ENCODE measurements at regions not wholly inside any gene's neighbourhood (a gene's known extent, or its start where the extent isn't known, plus 50 kb on each side); places are given as distances from the start of the nearest gene placed in this dataset.

- peak overlapping the region; percentile 83 for H3K4me2 ChIP-seq (ENCODE audit: unreplicated experiment)
- no peaks in the 10 kb centered on the region for H3K9me2 ChIP-seq (ENCODE audit: insufficient read depth)
- no peaks in the 10 kb centered on the region for H3K36me3 ChIP-seq (ENCODE audit: low read depth)
- in situ Hi-C loops (cut with MboI) = no loop called here
- H3K9ac ChIP-seq = peak overlapping the region; percentile 37
- H4K20me1 ChIP-seq (ENCODE audit: insufficient read depth) = no peaks in the 10 kb centered on the region
- no peaks in the 10 kb centered on the region for H3K9me3 ChIP-seq (ENCODE audit: low read depth)
- no peak overlapping the region for H2AFZ ChIP-seq
- DNase-seq = peak; percentile 88
- TF ChIP-seq EZH2 (IDR thresholded peaks at IDR 0.05; ENCODE audit: insufficient read depth, poor library complexity, severe bottlenecking) = no peak
- peaks cover 39% of the 10 kb centered on the region for H3F3A ChIP-seq (ENCODE audit: insufficient read depth)
- no peak overlapping the region for H3K4me3 ChIP-seq
- H3K27me3 ChIP-seq (replicated peaks; ENCODE audit: insufficient read depth) = no peaks in the 10 kb centered on the region
- peaks cover 36% of the 10 kb centered on the region for H3K4me1 ChIP-seq (ENCODE audit: insufficient read depth)
- no peaks in the 10 kb centered on the region for H3K79me2 ChIP-seq (ENCODE audit: insufficient read depth)
- peak overlapping the region; percentile 75 for H3K27ac ChIP-seq
Measured at GRCh38 chr9:116074658-116075057, 78.9 kb upstream of the PAPPA start.

DNA sequence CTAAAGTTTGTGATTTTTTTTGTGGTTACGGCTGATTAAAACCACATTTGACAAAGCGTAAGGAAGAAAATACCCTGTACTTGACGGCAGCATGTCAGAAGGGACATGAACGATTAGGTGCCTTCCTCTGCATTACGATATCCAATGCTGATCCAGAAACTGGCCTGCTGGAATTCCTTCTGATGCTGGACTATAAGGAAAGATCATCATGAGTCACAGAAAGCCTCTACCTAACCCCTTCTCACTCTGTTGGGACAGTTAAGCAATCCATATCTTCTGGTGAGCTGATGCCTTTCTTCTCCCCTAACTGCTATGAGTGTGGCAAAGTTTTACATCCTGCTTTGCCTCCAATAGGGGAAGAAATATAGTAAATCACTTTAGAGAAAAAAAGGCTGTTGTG is 78.4 kb upstream of the PAPPA start:
- TF ChIP-seq EZH2 (IDR thresholded peaks at IDR 0.05; ENCODE audit: insufficient read depth, poor library complexity, severe bottlenecking) (no peak), EZH2phosphoT487 (IDR thresholded peaks at IDR 0.05; ENCODE audit: insufficient read depth, low read depth) (no peak)
- no peaks in the 10 kb centered on the region for H4K20me1 ChIP-seq (ENCODE audit: insufficient read depth)
- 2 to 3% methylated on average over 5 of the region's 5 CpGs for WGBS, 2 experiments (ENCODE audit: low coverage in 1 of 2, low lambda C conversion rate in 2 of 2, missing lambda C conversion rate in 2 of 2)
- no peaks in the 10 kb centered on the region for H3K9me2 ChIP-seq (ENCODE audit: insufficient read depth)
- peak; percentile 92 for DNase-seq
- no peaks in the 10 kb centered on the region for H3K27me3 ChIP-seq (replicated peaks; ENCODE audit: insufficient read depth)
- in situ Hi-C loops (cut with MboI) = no loop called here
- H2AFZ ChIP-seq = no peak overlapping the region
- H3K79me2 ChIP-seq (ENCODE audit: insufficient read depth) = no peaks in the 10 kb centered on the region
- H3K27ac ChIP-seq = peak overlapping the region; percentile 75
- H3K36me3 ChIP-seq (ENCODE audit: low read depth) = no peaks in the 10 kb centered on the region
- peaks cover 30% of the 10 kb centered on the region for H3K4me1 ChIP-seq (ENCODE audit: insufficient read depth)
- H3K9me3 ChIP-seq (ENCODE audit: low read depth) = no peaks in the 10 kb centered on the region
- H3F3A ChIP-seq (ENCODE audit: insufficient read depth) = peaks cover 34% of the 10 kb centered on the region
- no peak overlapping the region for H3K4me3 ChIP-seq
- H3K9ac ChIP-seq = peak overlapping the region; percentile 37
- peak overlapping the region; percentile 83 for H3K4me2 ChIP-seq (ENCODE audit: unreplicated experiment)

- Histone ChIP-seq H3K4me1 (ENCODE audit: insufficient read depth) (peaks cover 21% of the 10 kb centered on the region), H3K9me3 (ENCODE audit: low read depth) (no peaks in the 10 kb centered on the region), H3K9me2 (ENCODE audit: insufficient read depth) (no peaks in the 10 kb centered on the region), H3F3A (ENCODE audit: insufficient read depth) (peaks cover 22% of the 10 kb centered on the region), H3K4me2 (ENCODE audit: unreplicated experiment) (no peak overlapping the region), H3K79me2 (ENCODE audit: insufficient read depth) (no peaks in the 10 kb centered on the region), H3K9ac (no peak overlapping the region), H2AFZ (no peak overlapping the region), H4K20me1 (ENCODE audit: insufficient read depth) (no peaks in the 10 kb centered on the region), H3K27me3 (replicated peaks; ENCODE audit: insufficient read depth) (no peaks in the 10 kb centered on the region), H3K27ac (no peak overlapping the region), H3K4me3 (no peak overlapping the region), H3K36me3 (ENCODE audit: low read depth) (no peaks in the 10 kb centered on the region)
- TF ChIP-seq EZH2phosphoT487 (IDR thresholded peaks at IDR 0.05; ENCODE audit: insufficient read depth, low read depth) (no peak), EZH2 (IDR thresholded peaks at IDR 0.05; ENCODE audit: insufficient read depth, poor library complexity, severe bottlenecking) (no peak)
- in situ Hi-C loops (cut with MboI) = no loop called here
- no peak for DNase-seq
Measured at GRCh38 chr9:116078640-116079039, 75.0 kb upstream of the PAPPA start.

GRCh38 chr9:116080561-116080960 is 73.0 kb upstream of the PAPPA start:
- Histone ChIP-seq H2AFZ (no peak overlapping the region), H3K79me2 (ENCODE audit: insufficient read depth) (no peaks in the 10 kb centered on the region), H3K9ac (no peak overlapping the region), H3K4me1 (ENCODE audit: insufficient read depth) (peaks cover 3% of the 10 kb centered on the region), H3K27ac (no peak overlapping the region), H4K20me1 (ENCODE audit: insufficient read depth) (no peaks in the 10 kb centered on the region), H3F3A (ENCODE audit: insufficient read depth) (peaks cover 5% of the 10 kb centered on the region), H3K9me3 (ENCODE audit: low read depth) (no peaks in the 10 kb centered on the region), H3K27me3 (replicated peaks; ENCODE audit: insufficient read depth) (no peaks in the 10 kb centered on the region), H3K4me3 (no peak overlapping the region), H3K36me3 (ENCODE audit: low read depth) (no peaks in the 10 kb centered on the region), H3K9me2 (ENCODE audit: insufficient read depth) (no peaks in the 10 kb centered on the region), H3K4me2 (ENCODE audit: unreplicated experiment) (no peak overlapping the region)
- no peak for TF ChIP-seq EZH2phosphoT487 (IDR thresholded peaks at IDR 0.05; ENCODE audit: insufficient read depth, low read depth)
- TF ChIP-seq EZH2 (IDR thresholded peaks at IDR 0.05; ENCODE audit: insufficient read depth, poor library complexity, severe bottlenecking) = no peak
- 87 to 92% methylated on average over 5 of the region's 5 CpGs for WGBS, 2 experiments (ENCODE audit: low coverage in 1 of 2, low lambda C conversion rate in 2 of 2, missing lambda C conversion rate in 2 of 2)
- in situ Hi-C loops (cut with MboI) = no loop called here
- DNase-seq = no peak

DNA sequence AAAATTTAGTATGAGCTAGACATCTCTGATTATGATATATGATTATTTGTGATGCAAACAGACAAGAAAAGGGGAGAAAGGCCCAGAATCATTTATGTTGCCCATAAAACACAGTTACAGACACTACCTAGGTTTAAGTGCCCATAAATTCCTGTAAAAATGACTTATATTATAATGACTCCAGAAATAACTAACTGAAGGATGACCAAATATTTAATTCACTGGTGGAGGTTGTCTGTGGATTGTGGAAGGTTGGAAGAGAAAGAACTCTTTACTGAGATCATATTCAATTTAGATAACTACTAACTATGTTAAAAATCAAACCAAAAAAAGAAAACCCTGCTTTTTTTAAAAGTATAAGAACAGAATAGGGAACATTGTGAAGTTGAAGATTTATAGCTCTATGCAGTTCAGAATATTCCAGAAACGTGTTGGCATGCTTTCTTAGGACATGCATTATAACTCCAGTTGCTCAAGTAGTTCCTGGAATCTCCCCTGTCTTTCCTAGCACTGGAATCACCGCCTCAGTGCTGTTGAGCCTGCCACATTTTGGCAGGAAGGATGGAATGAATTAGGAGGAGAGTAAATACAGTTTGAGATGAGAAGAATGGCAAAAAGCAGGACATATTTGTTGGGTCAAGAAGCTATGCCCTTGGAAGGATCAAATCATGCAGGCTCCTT is 72.0 kb upstream of the PAPPA start:
- Histone ChIP-seq H3K4me2 (ENCODE audit: unreplicated experiment) (no peak overlapping the region), H3K4me1 (ENCODE audit: insufficient read depth) (no peaks in the 10 kb centered on the region), H3K27ac (no peak overlapping the region), H3K36me3 (ENCODE audit: low read depth) (no peaks in the 10 kb centered on the region), H3K79me2 (ENCODE audit: insufficient read depth) (no peaks in the 10 kb centered on the region), H2AFZ (no peak overlapping the region), H3K9me3 (ENCODE audit: low read depth) (no peaks in the 10 kb centered on the region), H3K9me2 (ENCODE audit: insufficient read depth) (no peaks in the 10 kb centered on the region), H3F3A (ENCODE audit: insufficient read depth) (peaks cover 2% of the 10 kb centered on the region; the same call in 1 of the 2 replicates), H3K4me3 (no peak overlapping the region), H4K20me1 (ENCODE audit: insufficient read depth) (no peaks in the 10 kb centered on the region), H3K9ac (no peak overlapping the region), H3K27me3 (replicated peaks; ENCODE audit: insufficient read depth) (no peaks in the 10 kb centered on the region)
- WGBS, 2 experiments (ENCODE audit: low coverage in 1 of 2, low lambda C conversion rate in 2 of 2, missing lambda C conversion rate in 2 of 2) = 47 to 55% methylated on average over 2 of the region's 2 CpGs
- in situ Hi-C loops (cut with MboI) = no loop called here
- TF ChIP-seq EZH2phosphoT487 (IDR thresholded peaks at IDR 0.05; ENCODE audit: insufficient read depth, low read depth) (no peak), EZH2 (IDR thresholded peaks at IDR 0.05; ENCODE audit: insufficient read depth, poor library complexity, severe bottlenecking) (no peak)
- DNase-seq = no peak
